ENCODE measurements at regions not wholly inside any gene's neighbourhood (a gene's known extent, or its start where the extent isn't known, plus 50 kb on each side); places are given as distances from the start of the nearest gene placed in this dataset.

- Histone ChIP-seq H3K27ac (ENCODE audit: low read depth, low read length) (no peak overlapping the region), H3K18ac (ENCODE audit: low read length) (no peak overlapping the region), H4K5ac (ENCODE audit: low read length) (no peak overlapping the region), H3K4ac (ENCODE audit: low read depth, low read length) (no peak overlapping the region), H3K36me3 (ENCODE audit: control insufficient read depth, insufficient read depth, low read length) (no peaks in the 10 kb centered on the region), H3K79me2 (ENCODE audit: control insufficient read depth, insufficient read depth, low read length) (no peaks in the 10 kb centered on the region), H3K4me3 (ENCODE audit: low read length) (no peak overlapping the region), H2BK120ac (ENCODE audit: low read depth, low read length) (no peak overlapping the region), H3K9ac (ENCODE audit: low read length) (no peak overlapping the region), H3K56ac (ENCODE audit: low read length) (no peak overlapping the region), H3K23ac (ENCODE audit: low read length) (no peak overlapping the region), H2BK5ac (ENCODE audit: low read length) (no peak overlapping the region), H2BK15ac (replicated peaks; ENCODE audit: low read depth) (no peak overlapping the region), H2AK5ac (ENCODE audit: low read length) (no peak overlapping the region), H3K4me2 (ENCODE audit: low read length) (no peak overlapping the region), H3K4me1 (ENCODE audit: control insufficient read depth, low read depth, low read length) (no peaks in the 10 kb centered on the region), H4K8ac (ENCODE audit: low read depth, low read length) (no peak overlapping the region), H3K27me3 (ENCODE audit: insufficient read depth, low read length, poor library complexity) (no peaks in the 10 kb centered on the region), H3K79me1 (ENCODE audit: low read length) (no peaks in the 10 kb centered on the region)
- WGBS (ENCODE audit: extremely low coverage, insufficient coverage, low lambda C conversion rate), result no CpG with 5 or more reads among the region's 6 CpGs
- no peak for DNase-seq
Measured at GRCh38 chr6:154572556-154572955, 62.1 kb upstream of the CNKSR3 start.

- Histone ChIP-seq H2BK120ac (ENCODE audit: low read depth, low read length) (no peak overlapping the region), H4K5ac (ENCODE audit: low read length) (no peak overlapping the region), H2BK5ac (ENCODE audit: low read length) (no peak overlapping the region), H3K27ac (ENCODE audit: low read depth, low read length) (no peak overlapping the region), H3K56ac (ENCODE audit: low read length) (no peak overlapping the region), H3K36me3 (ENCODE audit: control insufficient read depth, insufficient read depth, low read length) (no peaks in the 10 kb centered on the region), H3K4ac (ENCODE audit: low read depth, low read length) (no peak overlapping the region), H3K4me3 (ENCODE audit: low read length) (no peak overlapping the region), H3K27me3 (ENCODE audit: insufficient read depth, low read length, poor library complexity) (no peaks in the 10 kb centered on the region), H2BK15ac (replicated peaks; ENCODE audit: low read depth) (no peak overlapping the region), H3K23ac (ENCODE audit: low read length) (no peak overlapping the region), H3K18ac (ENCODE audit: low read length) (no peak overlapping the region), H4K8ac (ENCODE audit: low read depth, low read length) (no peak overlapping the region), H3K9ac (ENCODE audit: low read length) (no peak overlapping the region), H2AK5ac (ENCODE audit: low read length) (no peak overlapping the region), H3K79me1 (ENCODE audit: low read length) (no peaks in the 10 kb centered on the region), H3K79me2 (ENCODE audit: control insufficient read depth, insufficient read depth, low read length) (no peaks in the 10 kb centered on the region), H3K4me1 (ENCODE audit: control insufficient read depth, low read depth, low read length) (no peaks in the 10 kb centered on the region), H3K4me2 (ENCODE audit: low read length) (no peak overlapping the region)
- no peak for DNase-seq
- WGBS (ENCODE audit: extremely low coverage, insufficient coverage, low lambda C conversion rate), result no CpG with 5 or more reads among the region's 3 CpGs
Measured at GRCh38 chr6:154578004-154578559, 67.6 kb upstream of the CNKSR3 start.

- no peak overlapping the region for H3K23ac ChIP-seq (ENCODE audit: low read length)
- no peaks in the 10 kb centered on the region for H3K36me3 ChIP-seq (ENCODE audit: control insufficient read depth, insufficient read depth, low read length)
- H3K4ac ChIP-seq (ENCODE audit: low read depth, low read length), result no peak overlapping the region
- H3K27me3 ChIP-seq (ENCODE audit: insufficient read depth, low read length, poor library complexity), result no peaks in the 10 kb centered on the region
- H3K4me1 ChIP-seq (ENCODE audit: control insufficient read depth, low read depth, low read length), result no peaks in the 10 kb centered on the region
- H4K8ac ChIP-seq (ENCODE audit: low read depth, low read length), result no peak overlapping the region
- H3K79me1 ChIP-seq (ENCODE audit: low read length), result no peaks in the 10 kb centered on the region
- H3K79me2 ChIP-seq (ENCODE audit: control insufficient read depth, insufficient read depth, low read length), result no peaks in the 10 kb centered on the region
- no peak overlapping the region for H3K27ac ChIP-seq (ENCODE audit: low read depth, low read length)
- H2BK5ac ChIP-seq (ENCODE audit: low read length), result no peak overlapping the region
- no peak overlapping the region for H2BK120ac ChIP-seq (ENCODE audit: low read depth, low read length)
- H2AK5ac ChIP-seq (ENCODE audit: low read length), result no peak overlapping the region
- H3K18ac ChIP-seq (ENCODE audit: low read length), result no peak overlapping the region
- no peak overlapping the region for H3K56ac ChIP-seq (ENCODE audit: low read length)
- no peak for DNase-seq
- H3K4me3 ChIP-seq (ENCODE audit: low read length), result no peak overlapping the region
- no CpG with 5 or more reads among the region's 2 CpGs for WGBS (ENCODE audit: extremely low coverage, insufficient coverage, low lambda C conversion rate)
- no peak overlapping the region for H3K4me2 ChIP-seq (ENCODE audit: low read length)
- no peak overlapping the region for H3K9ac ChIP-seq (ENCODE audit: low read length)
- no peak overlapping the region for H2BK15ac ChIP-seq (replicated peaks; ENCODE audit: low read depth)
- H4K5ac ChIP-seq (ENCODE audit: low read length), result no peak overlapping the region
Measured at GRCh38 chr6:154579046-154579445, 68.6 kb upstream of the CNKSR3 start.

- Histone ChIP-seq H3K4ac (ENCODE audit: low read depth, low read length) (no peak overlapping the region), H3K79me1 (ENCODE audit: low read length) (no peaks in the 10 kb centered on the region), H4K8ac (ENCODE audit: low read depth, low read length) (no peak overlapping the region), H3K4me1 (ENCODE audit: control insufficient read depth, low read depth, low read length) (no peaks in the 10 kb centered on the region), H2BK5ac (ENCODE audit: low read length) (no peak overlapping the region), H3K23ac (ENCODE audit: low read length) (no peak overlapping the region), H2BK15ac (replicated peaks; ENCODE audit: low read depth) (no peak overlapping the region), H4K5ac (ENCODE audit: low read length) (no peak overlapping the region), H3K4me2 (ENCODE audit: low read length) (no peak overlapping the region), H3K27me3 (ENCODE audit: insufficient read depth, low read length, poor library complexity) (no peaks in the 10 kb centered on the region), H3K56ac (ENCODE audit: low read length) (no peak overlapping the region), H2AK5ac (ENCODE audit: low read length) (no peak overlapping the region), H3K9ac (ENCODE audit: low read length) (no peak overlapping the region), H3K18ac (ENCODE audit: low read length) (no peak overlapping the region), H3K27ac (ENCODE audit: low read depth, low read length) (no peak overlapping the region), H3K79me2 (ENCODE audit: control insufficient read depth, insufficient read depth, low read length) (no peaks in the 10 kb centered on the region), H2BK120ac (ENCODE audit: low read depth, low read length) (no peak overlapping the region), H3K36me3 (ENCODE audit: control insufficient read depth, insufficient read depth, low read length) (no peaks in the 10 kb centered on the region), H3K4me3 (ENCODE audit: low read length) (no peak overlapping the region)
- no CpG with 5 or more reads among the region's 3 CpGs for WGBS (ENCODE audit: extremely low coverage, insufficient coverage, low lambda C conversion rate)
- DNase-seq, result no peak
Measured at GRCh38 chr6:154579485-154579884, 69.0 kb upstream of the CNKSR3 start.

- no peak for DNase-seq
- H3K36me3 ChIP-seq (ENCODE audit: control insufficient read depth, insufficient read depth, low read length), result no peaks in the 10 kb centered on the region
- H4K5ac ChIP-seq (ENCODE audit: low read length), result no peak overlapping the region
- H2BK15ac ChIP-seq (replicated peaks; ENCODE audit: low read depth), result no peak overlapping the region
- no peak overlapping the region for H3K4ac ChIP-seq (ENCODE audit: low read depth, low read length)
- no peak overlapping the region for H3K56ac ChIP-seq (ENCODE audit: low read length)
- H3K18ac ChIP-seq (ENCODE audit: low read length), result no peak overlapping the region
- no peak overlapping the region for H3K4me3 ChIP-seq (ENCODE audit: low read length)
- H3K4me1 ChIP-seq (ENCODE audit: control insufficient read depth, low read depth, low read length), result no peaks in the 10 kb centered on the region
- H2AK5ac ChIP-seq (ENCODE audit: low read length), result no peak overlapping the region
- no peak overlapping the region for H4K8ac ChIP-seq (ENCODE audit: low read depth, low read length)
- no peaks in the 10 kb centered on the region for H3K79me1 ChIP-seq (ENCODE audit: low read length)
- H3K79me2 ChIP-seq (ENCODE audit: control insufficient read depth, insufficient read depth, low read length), result no peaks in the 10 kb centered on the region
- H3K27ac ChIP-seq (ENCODE audit: low read depth, low read length), result no peak overlapping the region
- H3K23ac ChIP-seq (ENCODE audit: low read length), result no peak overlapping the region
- no peak overlapping the region for H2BK120ac ChIP-seq (ENCODE audit: low read depth, low read length)
- H2BK5ac ChIP-seq (ENCODE audit: low read length), result no peak overlapping the region
- H3K9ac ChIP-seq (ENCODE audit: low read length), result no peak overlapping the region
- H3K27me3 ChIP-seq (ENCODE audit: insufficient read depth, low read length, poor library complexity), result no peaks in the 10 kb centered on the region
- H3K4me2 ChIP-seq (ENCODE audit: low read length), result no peak overlapping the region
Measured at GRCh38 chr6:154580397-154581135, 70.1 kb upstream of the CNKSR3 start.

- H4K8ac ChIP-seq (ENCODE audit: low read depth, low read length), result no peak overlapping the region
- H3K56ac ChIP-seq (ENCODE audit: low read length), result no peak overlapping the region
- no peaks in the 10 kb centered on the region for H3K79me2 ChIP-seq (ENCODE audit: control insufficient read depth, insufficient read depth, low read length)
- H2BK5ac ChIP-seq (ENCODE audit: low read length), result no peak overlapping the region
- H3K4ac ChIP-seq (ENCODE audit: low read depth, low read length), result no peak overlapping the region
- H2AK5ac ChIP-seq (ENCODE audit: low read length), result no peak overlapping the region
- no peak overlapping the region for H3K18ac ChIP-seq (ENCODE audit: low read length)
- H2BK15ac ChIP-seq (replicated peaks; ENCODE audit: low read depth), result no peak overlapping the region
- no peaks in the 10 kb centered on the region for H3K36me3 ChIP-seq (ENCODE audit: control insufficient read depth, insufficient read depth, low read length)
- no peak for DNase-seq
- no peaks in the 10 kb centered on the region for H3K79me1 ChIP-seq (ENCODE audit: low read length)
- H3K4me3 ChIP-seq (ENCODE audit: low read length), result no peak overlapping the region
- no peak overlapping the region for H3K27ac ChIP-seq (ENCODE audit: low read depth, low read length)
- no peak overlapping the region for H3K4me2 ChIP-seq (ENCODE audit: low read length)
- H4K5ac ChIP-seq (ENCODE audit: low read length), result no peak overlapping the region
- no peak overlapping the region for H3K9ac ChIP-seq (ENCODE audit: low read length)
- H3K27me3 ChIP-seq (ENCODE audit: insufficient read depth, low read length, poor library complexity), result no peaks in the 10 kb centered on the region
- H2BK120ac ChIP-seq (ENCODE audit: low read depth, low read length), result no peak overlapping the region
- no peak overlapping the region for H3K23ac ChIP-seq (ENCODE audit: low read length)
- no CpG with 5 or more reads among the region's 1 CpG for WGBS (ENCODE audit: extremely low coverage, insufficient coverage, low lambda C conversion rate)
- no peaks in the 10 kb centered on the region for H3K4me1 ChIP-seq (ENCODE audit: control insufficient read depth, low read depth, low read length)
Measured at GRCh38 chr6:154582696-154583095, 72.2 kb upstream of the CNKSR3 start.

Data from mesendoderm (in vitro differentiated cells).